ENCODE measurements at regions not wholly inside any gene's neighbourhood (a gene's known extent, or its start where the extent isn't known, plus 50 kb on each side); places are given as distances from the start of the nearest gene placed in this dataset.
"Not testable (repeated sequence)": the region's sequence is repeated elsewhere in the genome, so short reads cannot be mapped to it uniquely, and the experiment has no call there.

DNA sequence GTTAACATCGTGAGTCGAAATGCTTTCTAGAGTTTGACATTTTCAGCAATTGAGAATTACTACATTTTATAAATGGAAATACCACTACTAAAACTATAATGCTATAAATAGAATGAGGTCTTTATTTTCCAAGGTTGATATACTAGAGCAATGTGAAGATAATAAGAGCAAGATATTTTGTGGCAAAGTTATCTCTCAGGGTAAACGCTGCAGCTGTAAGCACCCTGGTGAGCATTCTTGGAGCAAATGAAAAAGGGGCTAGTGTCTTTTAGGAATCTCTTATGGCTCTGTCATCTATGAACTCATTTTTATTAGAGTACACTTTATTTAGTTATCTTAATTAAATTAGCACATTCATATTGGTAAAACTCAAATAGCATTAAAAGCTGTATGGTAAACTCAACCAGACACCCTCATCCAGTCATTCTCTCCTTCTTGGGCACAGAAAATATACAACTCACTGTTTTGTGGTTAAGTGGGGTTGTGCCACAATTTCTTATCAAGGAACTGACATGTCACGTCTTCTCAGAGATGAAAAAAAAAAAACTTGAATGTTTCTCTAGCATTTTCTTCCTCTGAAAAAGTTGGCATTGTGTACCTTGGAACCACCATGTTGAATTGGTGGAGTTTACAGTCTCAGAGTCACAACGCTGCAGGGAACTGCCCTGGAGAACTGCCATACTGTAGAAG, 289.5 kb upstream of the PFKP start:
- no peak for DNase-seq

DNA sequence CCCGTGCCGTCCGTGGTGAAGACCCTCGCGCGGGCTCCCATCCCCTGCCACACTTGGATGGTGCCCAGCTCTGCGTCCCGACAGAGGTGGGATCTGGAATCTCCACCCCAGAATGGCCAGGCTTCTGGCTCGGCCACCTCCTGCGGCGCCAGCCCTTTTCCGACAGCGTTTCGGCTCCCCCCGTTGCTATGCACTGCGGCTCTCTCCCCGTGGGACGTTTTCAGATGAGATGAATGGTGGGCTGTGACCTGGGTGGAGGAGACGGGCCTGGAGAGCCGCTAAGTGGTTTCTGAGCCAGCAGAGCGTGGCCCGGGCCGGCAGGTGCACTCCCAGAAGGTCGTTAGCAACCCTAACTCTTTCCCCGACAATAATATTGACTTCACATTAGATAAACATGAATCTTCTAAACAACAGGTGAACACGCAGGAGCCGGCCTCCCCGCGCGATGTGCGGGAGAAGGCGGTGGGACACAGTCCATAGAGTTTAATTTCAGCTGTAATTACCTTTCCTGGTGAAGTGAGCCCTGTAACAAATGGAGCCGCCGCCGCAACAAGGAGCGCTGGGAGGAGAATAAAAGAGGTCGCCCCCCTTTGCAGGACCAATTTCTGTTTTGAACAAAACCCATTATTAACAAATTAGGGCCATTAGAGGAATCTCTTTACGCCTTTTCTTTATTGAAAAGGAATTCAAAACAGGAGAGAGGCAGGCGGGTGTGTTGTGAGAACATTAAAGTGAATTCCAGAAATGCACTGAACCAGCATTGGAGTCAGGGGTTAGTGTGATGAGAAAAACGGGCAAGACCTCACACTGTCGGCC, 294.3 kb upstream of the PFKP start:
- no peak for DNase-seq

- DNase-seq: no peak
Observed at GRCh38 chr10:2772135-2772534, 295.2 kb upstream of the PFKP start.

DNA sequence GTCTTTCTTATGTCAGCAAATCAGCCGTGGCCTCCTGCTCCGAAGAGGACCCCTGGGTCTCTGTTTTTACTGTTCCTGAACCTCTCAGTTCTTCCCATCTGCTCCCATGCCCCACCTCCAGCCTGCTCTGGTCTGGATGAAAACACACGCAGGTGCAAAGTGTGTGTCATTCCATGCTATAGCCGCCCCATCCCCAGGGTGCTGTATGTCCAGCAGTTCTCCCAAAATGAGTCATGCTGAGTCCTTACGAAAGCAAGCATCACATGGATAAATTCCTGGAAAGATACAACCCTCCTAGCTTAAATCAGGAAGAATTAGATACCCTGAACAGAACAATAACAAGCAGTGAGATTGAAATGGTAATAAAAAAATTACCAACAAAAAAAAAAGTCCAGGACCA, 300.1 kb upstream of the PFKP start:
- DNase-seq: not testable (repeated sequence)

- no peak for DNase-seq
Observed at GRCh38 chr10:2761971-2762370, 305.4 kb upstream of the PFKP start.

DNA sequence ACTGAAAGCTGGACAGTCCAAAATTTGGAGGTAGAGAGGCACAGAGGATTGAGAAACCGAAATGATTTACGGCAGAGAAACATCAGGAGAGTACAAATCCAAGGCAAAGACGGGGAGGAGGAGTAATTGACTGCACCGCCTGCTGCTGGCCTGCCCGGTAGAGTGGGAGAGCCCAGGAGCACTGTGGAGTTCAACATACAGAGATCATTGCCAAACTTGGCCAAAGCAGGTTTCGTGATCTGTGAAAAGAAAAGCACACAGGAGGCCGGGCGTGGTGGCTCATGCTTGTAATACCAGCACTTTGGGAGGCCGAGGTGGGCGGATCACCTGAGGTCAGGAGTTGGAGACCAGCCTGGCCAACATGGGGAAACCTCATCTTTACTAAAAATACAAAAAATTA, 306.0 kb upstream of the PFKP start:
- DNase-seq: no peak

GRCh38 chr10:2760736-2761135, 306.6 kb upstream of the PFKP start:
- DNase-seq: no peak

GRCh38 chr10:2759233-2759632, 308.1 kb upstream of the PFKP start:
- no peak for DNase-seq

DNA sequence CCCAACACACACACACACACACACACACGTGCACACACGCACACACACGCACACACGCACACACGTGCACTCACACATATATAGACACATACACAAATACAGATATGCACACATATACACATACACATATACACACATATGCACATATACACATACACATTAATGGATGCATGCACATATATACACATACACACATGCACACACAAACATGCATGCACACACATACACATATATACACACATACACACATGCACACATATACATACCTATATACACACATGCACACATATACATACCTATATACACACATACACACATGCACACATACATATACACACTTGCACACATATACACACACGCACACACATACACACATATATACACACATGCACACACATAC, 312.4 kb upstream of the PFKP start:
- DNase-seq: no peak

GRCh38 chr10:2748287-2748686, 319.1 kb upstream of the PFKP start:
- no peak for DNase-seq

- DNase-seq: no peak
Observed at GRCh38 chr10:2746638-2747037, 320.7 kb upstream of the PFKP start.

GRCh38 chr10:2745666-2746065, 321.7 kb upstream of the PFKP start:
- DNase-seq: no peak

DNA sequence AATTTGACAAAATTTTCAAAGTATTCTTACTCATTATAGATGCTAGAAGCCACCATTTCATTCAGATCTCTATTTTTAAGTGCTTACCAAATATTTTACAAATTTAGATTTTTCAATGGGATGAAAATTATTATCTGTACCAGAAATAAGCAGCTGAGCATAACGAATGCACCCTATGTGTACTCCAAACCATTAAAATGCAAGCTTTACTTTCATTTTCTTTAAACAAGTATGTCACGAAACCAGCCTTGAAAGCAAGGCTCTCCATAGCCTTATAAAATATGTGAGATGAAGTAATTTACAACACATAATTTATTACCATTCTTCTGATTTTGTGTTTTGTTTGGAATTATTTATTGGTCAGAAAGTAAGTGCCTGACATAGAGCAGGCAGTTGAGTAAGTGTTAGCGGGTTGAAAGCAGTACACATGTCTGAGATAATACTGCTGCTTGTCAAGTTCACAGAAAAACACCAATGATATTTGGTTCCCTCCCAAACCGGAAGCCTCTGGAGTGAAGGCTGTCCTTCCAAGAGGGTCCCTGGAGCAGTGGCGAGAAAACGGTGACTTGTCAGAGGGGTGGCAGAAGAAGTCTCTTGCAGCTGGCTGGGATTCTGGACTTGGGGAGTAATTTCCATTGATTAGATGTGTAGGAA, 322.7 kb upstream of the PFKP start:
- DNase-seq: no peak

DNA sequence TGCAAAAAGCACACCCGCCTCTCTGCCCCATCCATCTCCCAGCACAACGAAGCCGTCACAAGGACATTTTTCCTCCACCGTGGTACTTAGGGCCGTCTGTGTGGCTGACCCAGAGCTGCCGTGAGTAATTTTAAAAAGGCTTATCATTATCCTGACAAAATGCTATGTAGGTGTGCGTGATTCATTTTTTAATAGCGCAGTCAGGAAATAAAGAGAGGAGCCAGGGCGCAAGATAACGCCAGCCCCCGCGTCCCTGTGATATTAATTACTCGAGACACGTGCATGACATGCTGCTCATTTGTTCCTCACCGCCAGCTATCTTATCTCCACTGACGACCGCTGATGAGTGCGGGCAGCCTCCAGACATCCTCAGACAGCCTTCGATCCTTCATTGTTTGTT, 332.7 kb upstream of the PFKP start:
- no peak for DNase-seq

DNA sequence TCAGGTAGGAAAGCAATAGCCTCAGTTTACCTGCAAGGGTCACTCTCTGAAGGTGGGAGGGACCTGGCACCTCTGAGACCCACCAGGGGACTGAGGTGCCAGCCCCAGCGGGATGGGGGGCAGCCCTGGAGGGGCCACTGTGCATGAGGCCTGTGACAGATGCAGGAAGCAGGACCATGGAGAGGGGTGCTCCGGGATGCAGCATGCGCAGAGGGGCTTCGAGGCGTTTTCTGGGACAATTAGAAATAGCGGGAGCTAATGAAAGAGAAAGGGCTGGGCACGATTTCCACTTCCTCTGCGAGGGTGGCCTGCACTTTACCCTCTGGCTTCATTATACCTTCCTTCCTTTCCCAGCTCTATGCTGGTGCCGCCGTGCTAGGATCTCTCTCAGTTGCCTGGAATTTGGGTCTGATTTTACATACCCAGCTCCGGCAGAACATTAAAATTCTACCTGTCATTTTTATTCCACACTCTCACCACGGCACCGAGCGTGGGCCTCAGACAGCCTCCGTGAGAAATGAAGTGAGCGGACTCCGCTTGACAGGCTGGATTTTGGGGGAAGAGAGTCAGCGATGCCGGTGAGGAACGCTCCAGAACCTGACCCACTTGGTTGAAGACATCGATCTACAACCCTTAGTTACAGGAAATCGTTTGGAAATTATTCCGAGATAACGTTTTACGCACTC, 333.9 kb upstream of the PFKP start:
- no peak for DNase-seq

GRCh38 chr10:2731940-2732339, 335.4 kb upstream of the PFKP start:
- DNase-seq: no peak

- DNase-seq: no peak
Observed at GRCh38 chr10:2729197-2729596, 338.2 kb upstream of the PFKP start.

GRCh38 chr10:2728087-2728486, 339.3 kb upstream of the PFKP start:
- DNase-seq: no peak

- DNase-seq: no peak
Observed at GRCh38 chr10:2716596-2716995, 350.8 kb upstream of the PFKP start.

- no peak for DNase-seq
Observed at GRCh38 chr10:2714597-2714996, 352.8 kb upstream of the PFKP start.

GRCh38 chr10:2703953-2704352, 363.4 kb upstream of the PFKP start:
- no peak for DNase-seq

DNA sequence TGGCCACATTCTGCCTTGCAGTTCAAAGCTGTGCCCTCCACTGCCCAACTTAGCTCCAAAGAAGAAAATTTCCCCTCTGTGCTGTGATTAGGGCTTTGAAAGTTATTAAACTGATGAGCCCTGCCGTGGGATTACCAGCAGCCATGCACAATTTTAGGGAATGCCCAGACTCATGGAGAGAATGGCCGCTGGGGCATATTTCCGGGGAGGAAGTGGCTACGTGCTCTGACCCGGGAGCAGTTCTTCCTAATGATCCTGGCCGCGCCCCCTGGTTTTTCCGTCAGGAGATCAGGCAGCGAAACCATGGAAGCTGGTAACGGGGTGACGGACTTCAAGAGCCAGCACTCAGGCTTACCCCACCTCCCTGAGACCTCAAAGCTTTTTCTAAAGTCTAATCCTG, 365.5 kb upstream of the PFKP start:
- DNase-seq: no peak

DNA sequence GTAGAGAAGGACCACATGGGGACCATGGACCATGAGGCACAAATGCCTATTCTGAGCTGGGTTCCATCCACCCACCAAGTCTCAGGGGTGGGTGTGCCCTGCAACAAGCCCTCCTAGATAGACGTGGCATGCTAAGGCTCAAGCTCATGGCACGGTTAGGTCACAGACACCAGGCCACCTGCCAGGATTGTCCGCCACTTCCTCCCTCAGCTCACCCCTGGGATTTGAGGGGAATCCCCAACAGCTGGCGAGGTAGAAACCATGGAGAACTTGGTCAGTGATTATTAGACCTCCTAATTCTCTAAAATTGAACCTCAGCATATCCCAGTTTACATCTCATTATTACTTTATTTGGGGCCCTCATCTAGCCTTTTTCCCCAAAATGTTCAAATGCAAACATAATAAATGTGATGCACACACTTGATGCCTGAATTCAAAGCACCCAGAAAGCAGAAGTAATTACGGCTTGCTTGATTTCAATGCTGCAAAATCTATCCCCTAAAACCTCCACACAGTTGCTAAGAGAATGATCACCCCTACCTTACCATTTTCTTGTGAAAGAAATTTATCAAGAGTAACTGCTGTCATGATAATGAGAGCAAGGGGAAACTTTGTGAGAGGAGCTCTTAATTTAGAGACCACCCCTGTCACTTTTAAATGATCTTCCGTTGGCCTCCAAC, 366.6 kb upstream of the PFKP start:
- DNase-seq: no peak

All from activated CD4-positive, alpha-beta T cell treated with anti-CD3 and anti-CD28 coated beads, Interleukin-2, amount 50 U/mL, for 1 hour (primary cell).